Neural cell (in vitro differentiated cells): ENCODE measurements at regions not wholly inside any gene's neighbourhood (a gene's known extent, or its start where the extent isn't known, plus 50 kb on each side); places are given as distances from the start of the nearest gene placed in this dataset.

ENCODE experiments used
- EP300 ChIP-seq: fragments of 450-650 bp; conservative IDR thresholded peaks from 2 replicates; pipeline ENCODE4 v1.6.1; 2014; ENCODE audit warnings: antibody characterized with exemption, mild to moderate bottlenecking, moderate library complexity; ENCODE audit not compliant: poor library complexity, severe bottlenecking
- POLR2AphosphoS5 ChIP-seq: IDR thresholded peaks from 2 replicates; pipeline ENCODE4 v1.6.1; 2012
- SMC3 ChIP-seq: fragments of 450-650 bp; conservative IDR thresholded peaks from 2 replicates; pipeline ENCODE4 v1.6.1; 2014; ENCODE audit warnings: antibody characterized with exemption, mild to moderate bottlenecking, moderate library complexity; ENCODE audit not compliant: poor library complexity

- TF ChIP-seq POLR2AphosphoS5: no peak
- no peak for TF ChIP-seq SMC3
- TF ChIP-seq EP300: no peak
Observed at GRCh38 chr18:43800584-43800983, 523.3 kb upstream of the SYT4 start.
